NCI-H446 (cell line): ENCODE measurements at regions not wholly inside any gene's neighbourhood (a gene's known extent, or its start where the extent isn't known, plus 50 kb on each side); places are given as distances from the start of the nearest gene placed in this dataset.

Experiments used
- DNase-seq, 2 experiments: peaks; one replicate each; lab custom pipeline; 2025; lab: John Stamatoyannopoulos, UW

DNA sequence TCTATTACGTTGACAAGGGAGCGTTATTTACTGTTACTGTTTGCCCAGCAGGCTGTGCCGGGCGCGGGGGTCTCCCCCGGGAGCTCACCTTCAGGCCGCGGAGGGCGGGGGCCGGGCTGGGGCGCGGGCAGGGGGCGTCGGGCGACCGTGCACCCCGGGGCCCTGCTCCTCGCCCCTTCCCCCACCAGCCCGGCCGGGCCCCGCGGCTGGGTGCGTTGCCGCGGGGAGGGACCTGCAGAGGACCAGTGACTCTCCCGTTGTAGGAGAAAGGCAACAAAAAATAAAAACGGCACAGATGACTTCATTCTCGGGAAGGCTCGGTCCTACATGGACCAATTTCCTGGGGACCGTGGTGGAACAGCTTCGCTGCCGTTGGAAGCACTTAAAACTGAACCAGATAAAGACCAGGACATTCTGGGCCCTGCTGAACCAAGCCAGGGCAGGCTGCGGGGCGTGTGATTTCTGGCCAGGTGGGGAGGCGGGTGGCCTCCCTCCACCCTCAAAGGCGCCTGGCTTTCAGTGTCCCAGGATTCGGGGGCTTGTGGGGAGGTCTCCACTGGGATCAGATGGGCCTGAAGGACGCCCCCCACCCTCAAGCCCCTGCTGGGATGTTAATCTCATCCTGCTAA, 57.4 kb downstream of the IGLL1 start:
- no peak for DNase-seq

DNA sequence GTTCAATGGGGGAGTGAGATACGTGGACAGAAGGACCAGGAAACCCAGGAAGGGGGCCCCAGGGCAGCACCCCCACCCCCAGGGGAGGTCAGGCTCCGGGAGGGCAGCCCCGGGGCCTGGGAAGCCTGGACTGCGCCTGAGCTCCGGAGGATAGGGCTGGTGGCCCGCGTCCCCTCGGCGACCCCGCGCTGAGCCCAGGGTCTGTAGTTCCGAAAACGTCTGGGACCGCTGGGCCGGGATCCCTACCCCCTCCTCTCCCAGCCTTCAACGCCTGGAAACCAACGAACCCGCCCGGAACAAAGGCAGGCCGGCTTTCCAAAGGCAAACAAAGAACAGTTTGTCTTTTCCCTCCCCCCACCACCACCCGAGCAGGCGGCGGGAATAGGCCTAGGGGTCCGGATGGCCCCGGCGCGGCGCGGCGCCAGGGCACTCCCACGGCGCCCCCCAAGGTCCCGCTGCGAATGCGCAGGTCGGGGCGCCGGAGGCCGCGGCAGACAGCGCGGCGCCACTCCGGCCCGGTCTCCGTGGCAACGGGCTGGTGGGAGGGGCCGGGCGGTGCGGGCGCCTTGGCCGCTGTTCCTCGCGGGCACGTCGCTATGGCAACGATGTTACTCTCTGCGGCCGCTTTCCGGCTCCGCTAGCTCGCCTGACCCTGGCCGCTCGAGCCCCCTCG, 58.5 kb downstream of the IGLL1 start:
- peak; percentile 96 to 97 for DNase-seq

DNA sequence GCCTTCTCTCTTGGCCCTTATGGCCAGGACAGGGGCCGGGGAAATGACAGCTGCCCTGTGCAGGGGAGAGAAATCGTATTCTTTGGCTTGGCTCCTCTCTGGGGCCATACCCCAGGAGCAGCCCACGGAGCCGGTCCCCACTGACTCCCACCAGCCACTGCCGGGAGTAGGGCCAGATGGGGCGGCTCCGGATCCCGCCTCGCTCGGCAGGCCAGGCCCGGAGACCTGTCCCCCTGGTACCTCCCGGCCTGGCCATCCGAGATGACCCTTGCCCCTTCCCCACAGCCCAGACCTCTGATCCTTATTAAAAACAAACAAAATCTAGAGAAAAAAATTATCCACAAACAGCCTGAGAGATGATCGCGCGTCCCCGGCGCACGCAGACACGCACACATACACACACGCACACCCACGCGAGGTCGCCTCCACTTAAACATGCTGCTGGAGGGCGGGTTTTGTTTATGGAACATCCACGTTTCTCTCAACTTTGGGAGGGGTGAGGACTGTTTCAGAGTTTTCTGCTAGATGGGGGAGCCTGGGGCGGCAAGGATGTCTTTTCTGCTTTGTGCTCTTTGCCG, 59.1 kb downstream of the IGLL1 start:
- DNase-seq: peak; percentile 22 to 53

DNA sequence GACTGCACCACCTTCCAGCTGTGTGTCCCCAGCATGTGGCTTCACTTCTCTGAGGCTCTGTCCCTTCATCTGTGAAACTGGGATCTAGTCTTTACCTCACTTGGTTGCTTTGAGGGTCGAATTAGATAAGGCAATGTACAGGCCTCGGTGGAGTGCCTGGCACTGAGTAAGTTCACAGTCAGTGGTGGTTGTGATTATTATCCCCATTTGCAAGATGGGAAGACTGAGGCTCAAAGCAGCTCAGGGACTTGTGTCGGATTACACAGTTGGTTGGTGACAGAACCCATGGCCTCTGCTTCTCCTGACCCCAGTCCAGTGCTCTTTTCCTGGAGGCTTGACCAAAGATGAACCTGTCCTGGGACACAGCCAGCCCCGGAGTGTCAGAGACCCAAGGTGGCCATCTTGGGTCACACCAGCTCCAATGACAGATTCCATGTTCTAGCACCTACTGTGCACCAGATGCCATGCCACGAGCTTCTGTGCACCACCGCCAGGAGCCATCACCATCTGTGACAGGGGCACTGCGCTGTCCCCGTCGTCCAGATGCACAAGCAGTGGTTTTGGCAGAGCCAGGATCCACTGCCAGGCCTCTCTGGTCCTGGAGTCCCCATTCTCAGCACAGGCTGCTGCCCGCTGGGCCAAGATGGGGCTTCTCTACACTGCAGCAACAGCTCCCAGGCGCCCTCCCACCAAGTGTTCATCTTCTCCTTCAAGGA, 60.5 kb downstream of the IGLL1 start:
- no peak for DNase-seq

DNA sequence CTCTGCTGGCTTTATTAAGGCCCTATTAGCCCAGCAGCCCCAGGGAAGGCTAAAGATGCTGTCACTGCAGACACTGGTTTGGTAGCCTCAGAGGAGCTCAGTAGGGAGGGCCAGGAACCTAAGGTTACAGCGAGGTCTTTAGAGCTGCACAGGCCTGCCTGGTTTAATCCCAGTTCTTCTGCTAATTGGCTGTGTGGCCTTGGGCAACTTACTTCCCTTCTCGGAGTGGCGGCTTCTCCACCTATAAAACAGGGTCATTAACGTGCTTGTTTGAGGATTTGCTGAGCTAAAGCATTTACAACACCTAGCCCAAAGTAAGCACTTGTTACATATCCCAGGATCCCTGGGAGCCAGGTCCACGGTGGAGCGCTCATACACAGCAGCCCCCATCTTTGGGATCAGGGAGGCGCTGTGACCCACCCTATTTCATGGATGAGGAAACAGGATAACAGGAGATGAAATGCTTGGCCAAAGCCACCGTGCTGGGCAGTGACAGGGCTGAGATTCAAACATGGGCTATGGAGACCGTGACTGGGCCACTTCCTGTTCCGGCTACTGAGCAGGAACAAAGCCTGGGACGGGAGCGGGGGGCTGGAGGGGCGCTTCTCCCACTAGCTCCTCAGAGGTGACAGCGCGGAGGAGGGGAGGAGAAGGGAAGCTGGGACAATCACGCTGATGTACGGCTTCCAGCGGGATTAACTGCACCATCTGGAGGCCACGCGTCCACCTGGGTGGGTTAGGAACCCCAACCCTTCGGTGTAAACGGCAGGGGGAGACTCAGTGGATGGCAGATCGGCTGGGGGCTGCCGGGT, 61.5 kb downstream of the IGLL1 start:
- no peak for DNase-seq

DNA sequence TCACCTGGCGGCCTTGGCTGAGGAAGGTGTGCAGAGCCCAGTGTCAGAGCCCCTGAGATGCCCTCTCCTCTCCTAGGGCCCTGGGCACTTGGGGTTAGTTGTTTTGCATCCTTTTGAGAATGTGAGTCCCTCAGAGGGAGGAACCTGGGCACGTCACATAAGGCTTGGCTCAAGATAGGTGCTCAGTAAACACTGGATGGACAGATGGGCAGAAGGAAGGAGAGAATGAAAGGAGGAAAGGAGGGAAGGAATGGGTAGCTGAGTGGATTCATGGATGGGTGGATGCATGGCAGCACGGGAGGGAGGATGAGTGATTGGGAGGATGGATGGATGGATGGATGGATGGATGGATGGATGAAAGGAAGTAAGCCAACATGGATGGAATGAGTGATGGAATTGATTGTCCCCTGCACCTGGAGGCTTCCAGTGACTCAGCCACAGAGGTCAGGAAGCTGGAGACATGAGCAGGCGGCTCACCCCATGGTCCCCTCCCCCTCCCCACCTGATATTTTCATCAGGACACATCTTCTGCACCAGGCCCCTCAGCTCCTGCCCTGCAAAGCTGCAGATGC, 62.2 kb downstream of the IGLL1 start:
- no peak for DNase-seq

DNA sequence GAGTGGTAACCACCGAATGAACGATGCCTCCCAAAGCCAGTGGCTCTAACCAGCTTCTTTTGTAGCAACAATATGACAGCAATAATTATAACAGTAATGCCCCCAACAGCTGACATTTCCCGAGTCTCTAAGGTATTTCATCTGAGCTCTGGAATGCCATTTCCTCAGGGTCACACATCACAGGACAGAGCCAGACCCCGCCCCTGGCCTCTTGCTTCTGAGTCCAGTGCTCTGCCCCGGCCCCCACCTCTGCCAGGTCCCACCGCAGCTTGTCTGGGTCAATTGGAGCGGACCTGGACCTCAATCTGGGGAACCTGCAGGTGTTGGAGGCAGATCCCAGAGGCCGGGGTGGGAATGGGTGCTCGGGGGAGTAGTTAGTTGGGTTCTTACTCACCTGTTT, 63.8 kb downstream of the IGLL1 start:
- no peak for DNase-seq

DNA sequence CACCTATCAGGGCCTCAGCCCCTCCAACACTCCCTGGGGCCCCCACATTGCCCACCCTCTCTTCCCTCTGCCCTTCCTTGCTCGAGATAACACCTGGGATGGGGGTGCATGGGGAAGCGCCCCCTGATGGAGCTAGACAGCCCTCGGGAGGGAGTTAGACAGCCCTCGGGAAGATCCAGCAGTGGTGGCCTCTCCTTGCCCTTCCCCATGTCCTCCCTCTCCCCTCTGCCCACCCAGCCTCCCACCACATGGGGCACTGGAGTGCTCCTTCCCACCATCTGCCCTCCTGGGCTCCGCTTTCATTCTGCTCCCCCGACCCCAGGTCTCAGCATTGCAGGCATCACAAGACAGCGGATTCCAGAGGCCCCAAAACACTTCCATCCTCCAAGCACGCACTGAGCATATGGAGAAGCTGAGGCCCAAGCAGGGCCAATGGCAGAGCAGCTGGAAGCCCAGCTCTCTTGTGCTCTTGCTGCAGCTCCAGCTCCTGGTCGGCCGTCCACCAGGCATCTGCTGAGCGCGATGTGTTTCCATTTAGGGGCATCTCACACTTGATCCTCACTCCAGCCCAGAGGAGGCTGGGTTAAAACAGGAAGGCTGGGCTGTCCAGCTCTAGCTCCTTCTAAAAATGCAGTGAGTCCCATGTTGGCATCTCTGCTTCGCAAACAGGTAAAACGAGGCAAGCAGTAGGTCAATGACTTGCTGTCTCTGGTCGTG, 65.6 kb downstream of the IGLL1 start:
- no peak for DNase-seq

DNA sequence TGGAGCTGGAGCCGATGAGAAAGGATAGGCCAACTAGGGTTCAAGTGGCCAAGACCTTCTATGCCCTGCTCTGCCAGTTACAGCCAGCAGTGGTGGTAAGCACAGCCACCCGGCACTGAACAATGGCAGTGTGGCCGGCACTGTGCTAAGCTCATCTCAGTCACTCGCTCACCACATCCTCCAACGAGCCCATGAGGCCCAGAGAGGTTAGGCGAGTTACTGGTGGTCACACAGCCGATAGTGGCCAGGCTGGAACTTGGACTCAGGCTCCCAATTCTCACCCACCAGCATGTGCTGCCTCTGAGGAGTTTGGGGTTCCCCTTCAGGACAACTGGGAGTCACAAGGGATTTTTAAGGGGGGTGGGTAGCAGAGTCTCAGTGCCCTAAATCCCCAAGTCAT, 66.4 kb downstream of the IGLL1 start:
- DNase-seq: no peak

DNA sequence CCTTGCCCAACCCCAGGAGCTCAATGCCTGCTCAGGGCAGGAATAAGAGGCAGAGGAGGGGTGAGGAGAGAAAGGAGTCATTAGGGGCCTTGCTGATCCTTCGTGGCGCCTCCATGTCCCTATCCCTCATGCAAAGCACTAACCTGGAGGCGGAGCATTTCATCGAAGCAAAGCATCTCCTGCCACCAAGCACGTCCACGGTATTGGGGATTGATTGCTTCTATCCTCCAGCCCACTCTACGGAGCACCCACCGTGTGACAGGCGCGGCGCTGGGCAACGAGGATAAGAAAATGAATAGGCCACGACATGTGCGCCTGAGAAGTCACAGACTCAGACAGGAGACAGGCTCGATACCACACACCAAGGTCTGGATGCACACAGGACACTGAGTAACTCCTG, 67.0 kb downstream of the IGLL1 start:
- DNase-seq: no peak

DNA sequence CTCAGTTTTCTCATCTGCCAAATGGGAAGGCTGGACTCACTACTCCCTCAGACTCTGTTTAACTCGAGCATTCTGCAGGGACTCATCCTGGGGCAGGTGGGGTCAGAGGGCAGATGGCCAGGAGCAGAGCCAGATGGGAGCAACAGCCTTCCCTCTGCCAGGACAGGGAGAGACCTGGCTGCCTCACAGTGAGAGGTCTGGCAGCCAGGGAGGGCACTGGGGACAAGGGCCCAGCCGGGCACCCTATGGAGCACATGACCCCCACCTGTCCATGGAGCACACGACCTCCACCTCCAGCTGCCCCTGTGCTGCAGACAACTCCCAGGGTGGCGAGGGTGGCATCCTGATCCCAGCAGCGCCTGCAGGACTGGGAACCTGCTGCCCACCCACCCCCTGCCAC, 67.4 kb downstream of the IGLL1 start:
- DNase-seq: no peak

DNA sequence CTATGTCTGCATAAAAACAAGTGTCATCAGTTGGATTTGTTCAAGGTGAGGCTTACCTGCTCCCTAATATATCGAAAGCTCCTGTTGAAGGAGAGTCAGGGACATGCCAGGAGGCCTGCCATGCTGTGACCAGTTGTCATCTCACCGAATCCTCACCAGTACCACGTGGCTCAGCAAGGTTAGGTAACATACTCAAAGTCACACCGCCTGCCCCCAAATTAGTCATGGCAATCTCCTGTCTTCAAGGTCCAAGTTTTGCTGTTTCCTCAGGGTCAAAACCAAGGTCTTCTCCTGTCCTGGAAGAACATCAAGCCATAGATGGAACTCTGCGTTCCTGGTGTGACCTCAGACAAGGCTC, 67.8 kb downstream of the IGLL1 start:
- DNase-seq: no peak

DNA sequence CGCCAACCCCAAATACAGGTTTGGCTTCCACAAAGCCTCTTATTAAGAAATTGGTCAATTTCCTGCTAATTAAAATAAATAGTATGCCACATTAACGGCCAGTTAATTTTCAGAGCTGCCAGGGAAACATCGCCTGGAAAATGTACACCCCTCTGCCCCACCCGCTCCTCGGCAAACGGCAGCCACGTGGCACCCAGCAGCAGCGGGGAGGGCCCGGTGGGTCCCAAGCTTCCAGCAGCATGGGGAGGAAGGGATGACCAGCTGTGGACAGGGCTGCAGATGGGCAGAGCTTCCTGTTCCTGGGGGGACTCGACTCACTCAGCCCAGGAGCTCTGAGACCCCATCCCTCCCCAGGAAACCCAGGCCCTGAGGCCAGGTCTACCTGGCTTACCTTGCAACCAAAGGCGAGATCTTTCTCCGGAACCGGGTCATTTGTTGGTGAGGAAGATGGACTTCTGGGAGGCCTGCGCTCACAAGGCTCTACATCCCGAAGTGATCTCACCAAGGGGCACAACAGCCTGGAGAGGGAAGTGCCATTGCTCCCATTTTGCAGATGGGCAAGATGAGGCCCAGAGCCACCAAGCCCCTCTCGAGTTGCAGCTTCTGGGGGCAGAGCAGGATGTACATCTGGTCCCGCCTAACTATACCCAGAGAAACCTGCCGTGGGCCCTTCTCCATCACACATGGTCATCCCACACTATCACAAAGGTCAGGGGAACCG, 68.3 kb downstream of the IGLL1 start:
- DNase-seq: no peak

DNA sequence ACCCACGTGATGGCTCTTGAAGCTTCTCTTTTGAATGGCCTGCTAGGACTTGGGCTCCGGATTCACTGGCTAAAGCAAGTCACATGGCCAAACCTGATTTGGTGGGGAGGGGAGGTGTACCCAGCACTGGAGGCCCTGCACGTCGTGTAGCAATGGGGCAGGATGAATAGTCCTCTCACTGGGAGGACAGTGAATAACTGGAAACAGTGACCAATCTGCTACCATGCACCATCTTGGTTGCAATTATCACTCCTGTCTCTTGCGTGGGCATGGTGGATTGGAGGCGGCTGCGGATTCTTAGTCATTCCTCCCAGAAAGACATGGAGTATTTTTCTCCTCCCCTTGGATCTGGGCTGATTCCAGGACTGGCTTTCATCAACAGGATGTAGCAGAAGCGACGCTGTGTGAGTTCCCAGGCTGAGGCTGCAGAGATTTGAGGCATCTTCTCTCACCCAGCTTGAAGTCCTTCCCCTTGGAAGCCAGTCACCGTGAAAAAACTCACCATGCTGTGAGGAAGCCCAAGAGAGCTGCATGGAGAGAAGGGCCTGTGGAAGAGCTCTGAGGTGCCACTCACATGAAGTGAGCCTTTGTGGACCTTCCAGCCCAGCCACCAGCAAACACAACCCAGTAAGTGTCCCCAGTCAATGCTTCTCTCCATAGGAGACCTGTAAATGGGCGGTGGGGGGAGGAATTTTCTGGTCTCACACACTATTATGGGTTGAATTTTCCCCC, 70.4 kb downstream of the IGLL1 start:
- no peak for DNase-seq

DNA sequence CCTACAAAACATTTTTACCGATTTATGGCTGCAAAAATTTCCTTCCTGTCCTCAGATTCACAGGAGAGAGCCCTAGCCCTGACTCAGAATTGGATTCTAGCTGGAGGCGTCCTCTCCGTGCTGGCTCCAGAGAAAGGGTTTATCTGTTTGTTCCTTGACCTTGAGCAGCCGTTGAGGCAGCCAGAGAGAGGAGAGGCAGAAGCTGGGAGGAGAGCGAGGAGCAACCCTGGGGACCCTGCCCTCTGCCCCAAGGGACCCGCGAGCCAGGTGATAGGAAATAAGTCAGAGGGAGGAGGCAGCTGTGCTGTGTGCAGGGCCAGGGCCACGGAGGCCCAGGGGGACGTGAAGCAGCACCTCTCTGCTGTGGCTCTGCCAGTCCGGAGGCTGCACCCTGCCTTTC, 75.6 kb downstream of the IGLL1 start:
- DNase-seq: no peak

DNA sequence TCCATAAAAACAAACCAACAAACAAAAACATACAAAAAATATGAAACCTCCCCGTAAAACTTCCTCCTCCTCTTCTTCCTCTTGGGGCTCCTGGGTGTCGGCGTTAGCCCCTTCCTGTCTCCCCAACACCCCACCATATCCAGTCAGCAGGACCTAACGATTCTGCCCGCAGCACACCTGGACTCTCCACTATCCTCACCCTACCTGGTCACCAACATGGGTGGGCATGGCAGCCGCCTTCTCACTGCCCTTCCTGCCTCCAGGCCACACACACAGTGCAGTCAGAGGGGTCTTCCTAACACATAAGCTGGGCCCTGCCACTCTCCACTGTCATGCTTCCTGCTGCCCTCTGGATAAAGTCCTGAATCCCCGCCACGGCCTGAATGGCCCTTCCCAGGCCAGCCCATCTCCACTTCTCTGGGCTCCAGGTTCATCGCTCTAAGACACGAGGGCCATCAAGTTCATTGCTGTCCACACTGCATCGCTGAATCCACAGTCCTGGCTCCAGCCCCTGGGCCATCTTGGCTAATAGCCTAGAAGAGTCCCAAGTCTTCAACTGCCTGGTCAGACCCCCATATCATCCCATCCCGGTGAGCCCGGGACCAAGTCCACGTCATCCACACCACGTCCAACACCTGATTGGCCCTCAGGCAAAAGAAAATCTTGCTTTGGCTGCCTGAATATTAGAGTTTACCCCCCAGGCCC, 76.2 kb downstream of the IGLL1 start:
- DNase-seq: no peak

DNA sequence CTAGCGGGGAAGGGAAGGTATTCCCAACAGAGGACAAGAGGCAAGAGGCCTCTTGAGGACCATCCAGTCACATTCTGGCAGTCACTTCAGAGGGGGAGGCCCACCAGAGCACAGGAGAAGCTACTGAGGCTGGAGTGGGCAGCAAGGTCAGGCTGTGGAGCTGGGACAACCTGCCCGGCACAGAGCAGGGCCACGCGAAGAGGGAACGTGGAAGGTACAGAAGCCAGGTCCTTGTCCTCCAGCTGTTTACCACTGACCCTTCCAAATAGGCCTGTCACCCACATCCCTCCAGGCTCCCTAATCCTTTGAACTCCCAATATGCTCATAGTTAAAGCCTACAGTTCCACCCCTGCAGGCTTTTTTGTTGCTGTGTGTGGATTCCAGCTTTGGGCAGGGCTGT, 76.9 kb downstream of the IGLL1 start:
- DNase-seq: no peak

DNA sequence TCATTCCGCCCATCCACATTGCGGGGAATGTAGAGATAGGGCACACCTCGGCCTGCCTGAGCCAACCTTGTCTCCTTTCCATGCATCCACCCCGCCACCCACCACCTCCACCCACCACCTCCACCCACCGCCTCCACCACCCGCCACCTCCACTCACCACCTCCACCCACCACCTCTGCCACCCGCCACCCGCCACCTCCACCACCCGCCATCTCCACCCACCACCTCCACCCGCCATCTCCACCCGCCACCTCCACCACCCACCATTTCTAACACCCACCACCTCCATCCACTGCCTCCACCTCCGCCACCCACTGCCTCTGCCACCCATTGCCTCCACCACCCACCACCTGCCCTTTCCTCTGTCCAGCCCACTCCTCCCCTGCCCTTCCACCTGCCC, 78.4 kb downstream of the IGLL1 start:
- DNase-seq: no peak

DNA sequence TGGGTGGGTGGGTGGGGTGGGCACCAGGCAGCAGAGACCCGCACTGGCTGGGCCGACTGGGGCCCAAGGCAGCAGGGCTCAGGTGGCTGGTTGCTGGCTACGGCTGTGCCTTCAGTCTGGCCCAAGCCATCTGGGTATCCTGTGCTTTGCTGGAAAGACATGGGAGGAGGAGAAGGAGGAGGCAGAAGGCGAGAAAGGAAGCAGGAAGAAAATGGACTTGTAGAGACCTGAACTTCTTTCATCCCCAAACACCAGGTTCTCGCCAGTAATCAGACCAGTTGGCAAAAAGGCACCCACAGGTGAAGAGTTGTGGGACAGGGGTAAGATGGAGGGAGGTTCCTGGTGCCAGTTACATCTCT, 78.8 kb downstream of the IGLL1 start:
- no peak for DNase-seq
